Fibroblast of skin of left quadriceps (primary cell): ENCODE measurements at regions not wholly inside any gene's neighbourhood (a gene's known extent, or its start where the extent isn't known, plus 50 kb on each side); places are given as distances from the start of the nearest gene placed in this dataset.
"Not testable (repeated sequence)": the region's sequence is repeated elsewhere in the genome, so short reads cannot be mapped to it uniquely, and the experiment has no call there.

Experiments
- DNase-seq, 2 experiments: peaks; one replicate each; pipeline ENCODE4 v3.0.0-alpha.2; 2013; ENCODE audit warnings: low read depth in 2 of 2

GRCh38 chr5:57955511-57955910, 472.9 kb upstream of the ACTBL2 start:
- no peak for DNase-seq

DNA sequence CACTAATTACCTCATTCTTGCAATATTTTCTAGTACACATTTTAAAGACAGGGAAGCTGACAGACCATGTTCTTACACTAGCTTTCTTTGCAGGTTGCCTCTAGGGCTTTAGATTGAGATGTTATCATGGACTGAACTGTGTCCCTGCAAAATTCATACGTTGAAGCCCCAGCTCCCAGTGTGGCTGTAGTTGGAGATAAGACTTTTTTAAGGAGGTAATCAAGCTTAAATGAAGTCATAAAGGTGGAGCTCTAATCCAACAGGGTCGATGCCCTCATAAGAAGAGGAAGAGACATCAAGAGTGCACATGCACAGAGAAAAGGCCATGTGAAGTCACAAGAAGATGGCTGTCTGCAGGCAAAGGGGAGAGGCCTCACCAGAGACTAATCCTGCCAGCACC, 471.2 kb upstream of the ACTBL2 start:
- no peak for DNase-seq

DNA sequence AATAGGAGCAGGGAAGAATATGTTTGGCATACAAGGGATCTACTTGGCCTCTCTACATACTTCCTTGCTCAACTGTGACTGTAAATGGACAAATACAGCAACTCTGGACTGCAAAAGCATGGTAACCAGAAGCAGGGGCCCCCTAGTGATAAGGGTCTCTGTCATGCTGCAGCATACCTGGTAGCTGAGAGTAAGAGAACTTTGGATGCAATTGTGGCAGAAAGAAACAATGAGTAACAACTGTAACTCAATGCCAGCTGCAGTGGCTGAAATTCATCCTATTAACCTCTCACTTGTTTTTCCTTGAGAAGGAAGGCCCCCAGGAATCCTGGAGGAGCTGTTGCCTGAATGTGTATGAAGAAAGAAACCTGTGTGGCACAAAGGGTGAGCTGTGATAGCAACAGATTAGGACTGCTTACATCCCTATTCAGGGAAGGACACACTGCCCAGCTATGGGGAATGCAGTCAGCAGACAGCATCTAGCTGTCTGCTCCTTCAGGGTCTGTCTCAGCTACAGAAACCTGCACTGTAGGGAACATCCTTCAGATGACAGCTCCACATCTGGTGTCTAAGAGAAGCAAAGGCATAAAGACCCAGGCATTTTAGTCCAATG, 468.1 kb upstream of the ACTBL2 start:
- DNase-seq, result no peak

GRCh38 chr5:57948091-57948490, 465.5 kb upstream of the ACTBL2 start:
- no peak for DNase-seq

DNA sequence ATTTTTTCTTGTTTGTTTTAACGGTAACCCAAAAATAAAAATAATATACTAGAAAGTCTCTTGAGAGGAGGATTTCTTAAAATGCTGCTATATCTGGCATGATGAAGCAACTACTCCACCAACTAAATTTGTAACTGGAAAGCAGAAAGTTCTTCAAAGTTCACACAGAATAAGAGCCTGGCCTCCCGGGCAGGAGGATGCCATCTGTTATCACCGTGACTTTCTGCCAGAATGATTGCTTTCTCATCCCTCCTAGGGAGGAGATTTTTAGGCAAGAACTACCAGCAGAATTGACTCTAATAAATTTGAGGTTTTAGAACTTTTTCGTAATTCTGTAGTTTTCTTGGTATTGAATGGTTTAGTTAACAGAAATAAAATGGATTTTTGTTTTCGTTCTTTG, 464.6 kb upstream of the ACTBL2 start:
- no peak for DNase-seq

GRCh38 chr5:57940879-57941278, 458.3 kb upstream of the ACTBL2 start:
- no peak for DNase-seq

GRCh38 chr5:57940236-57940635, 457.6 kb upstream of the ACTBL2 start:
- no peak for DNase-seq

DNA sequence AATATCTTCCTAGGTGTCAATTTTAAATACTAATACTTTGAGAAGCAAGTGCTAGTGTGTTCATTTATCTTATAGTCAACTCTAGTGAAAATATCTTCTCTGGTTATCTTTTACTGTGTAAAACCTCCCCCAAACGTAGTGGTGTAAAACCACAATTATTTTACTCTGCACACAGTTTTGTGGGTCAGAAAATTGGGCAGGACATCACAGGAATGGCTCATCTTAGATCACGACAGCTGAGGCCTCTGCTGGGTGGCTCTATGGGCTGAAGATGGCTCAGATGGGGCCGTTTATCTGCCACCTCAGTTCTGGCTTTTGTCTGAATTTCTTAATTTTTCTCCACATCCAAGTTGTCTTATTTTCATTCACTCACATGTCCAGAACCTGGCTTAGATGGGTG, 457.2 kb upstream of the ACTBL2 start:
- no peak for DNase-seq

- no peak for DNase-seq
Observed at GRCh38 chr5:57939335-57939734, 456.7 kb upstream of the ACTBL2 start.

GRCh38 chr5:57938174-57938557, 455.6 kb upstream of the ACTBL2 start:
- no peak for DNase-seq

- peak; percentile 20 to 22 for DNase-seq
Observed at GRCh38 chr5:57937501-57938173, 455.0 kb upstream of the ACTBL2 start.

DNA sequence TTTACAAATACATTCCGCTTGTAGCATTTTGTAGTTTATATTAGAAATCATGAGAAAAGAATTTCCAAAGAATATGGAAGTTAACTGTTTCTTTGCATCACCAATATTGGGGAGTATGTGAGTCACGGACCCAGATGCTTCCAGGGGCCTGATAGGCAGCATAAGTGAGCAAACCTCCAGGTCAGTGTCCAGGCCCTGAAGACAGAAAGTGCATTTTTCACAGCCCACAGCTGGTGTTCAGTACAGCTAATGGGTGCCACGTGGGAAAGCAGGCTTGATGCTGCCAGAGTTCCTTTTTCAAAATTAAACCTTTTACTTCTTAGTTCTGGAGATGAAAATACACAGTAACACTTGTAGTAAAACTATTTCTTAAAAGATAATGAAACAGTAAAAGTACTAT, 454.4 kb upstream of the ACTBL2 start:
- DNase-seq, result peak; percentile 5 to 11

DNA sequence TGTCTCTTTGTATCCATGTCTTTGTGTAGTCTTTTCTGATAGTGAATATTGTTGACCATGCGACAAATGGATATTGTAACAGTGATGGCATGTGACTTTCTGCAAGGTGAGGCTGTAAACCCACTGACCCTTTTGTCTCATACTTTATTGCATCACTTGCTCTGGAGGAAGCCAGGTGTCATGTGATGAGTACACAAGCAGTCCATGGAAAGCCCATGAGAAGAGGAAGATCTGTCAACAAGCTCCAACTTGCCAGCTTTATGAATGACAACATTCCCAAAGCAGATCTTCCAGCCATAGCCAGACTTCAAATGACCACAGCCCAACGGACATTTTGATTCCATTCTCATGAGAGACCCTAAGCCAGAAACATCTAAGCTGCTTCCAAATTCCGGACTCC, 450.1 kb upstream of the ACTBL2 start:
- no peak for DNase-seq

- DNase-seq, result no peak
Observed at GRCh38 chr5:57931807-57932206, 449.2 kb upstream of the ACTBL2 start.

GRCh38 chr5:57931352-57931751, 448.7 kb upstream of the ACTBL2 start:
- DNase-seq, result no peak

DNA sequence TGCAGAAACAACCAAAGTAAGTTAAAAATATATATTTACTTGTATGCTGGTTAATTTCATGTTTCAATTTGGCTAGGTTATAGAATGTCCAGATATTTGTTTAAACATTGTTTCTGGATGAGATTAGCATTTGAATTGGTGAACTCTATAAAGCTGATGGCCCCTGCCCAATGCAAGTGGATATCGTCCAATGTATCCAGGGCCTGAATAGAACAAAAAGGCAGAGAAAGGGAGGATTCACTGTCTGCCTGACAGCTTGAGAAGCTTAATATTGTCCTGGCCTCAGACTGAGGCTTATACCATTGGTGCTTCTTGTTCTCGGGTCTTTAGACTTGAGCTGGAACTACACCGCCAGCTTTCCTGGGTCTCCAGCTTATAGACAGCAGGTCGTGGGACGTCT, 446.7 kb upstream of the ACTBL2 start:
- DNase-seq, result no peak

DNA sequence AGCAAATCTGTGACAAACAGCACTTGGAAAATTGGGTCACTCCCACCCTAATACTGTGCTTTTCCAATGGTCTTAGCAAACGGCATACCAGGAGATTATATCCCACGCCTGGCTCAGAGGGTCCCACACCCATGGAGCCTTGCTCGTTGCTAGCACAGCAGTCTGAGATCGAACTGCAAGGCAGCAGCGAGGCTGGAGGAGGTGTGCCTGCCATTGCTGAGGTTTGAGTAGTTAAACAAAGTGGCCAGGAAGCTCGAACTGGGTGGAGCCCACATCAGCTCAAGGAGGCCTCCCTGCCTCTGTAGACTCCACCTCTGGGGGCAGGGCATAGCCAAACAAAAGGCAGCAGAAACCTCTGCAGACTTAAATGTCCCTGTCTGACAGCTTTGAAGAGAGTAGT, 440.5 kb upstream of the ACTBL2 start:
- not testable (repeated sequence) for DNase-seq

- no peak for DNase-seq
Observed at GRCh38 chr5:57917004-57917403, 434.4 kb upstream of the ACTBL2 start.

- DNase-seq, result no peak
Observed at GRCh38 chr5:57915536-57915935, 432.9 kb upstream of the ACTBL2 start.

GRCh38 chr5:57911438-57911837, 428.8 kb upstream of the ACTBL2 start:
- no peak for DNase-seq

DNA sequence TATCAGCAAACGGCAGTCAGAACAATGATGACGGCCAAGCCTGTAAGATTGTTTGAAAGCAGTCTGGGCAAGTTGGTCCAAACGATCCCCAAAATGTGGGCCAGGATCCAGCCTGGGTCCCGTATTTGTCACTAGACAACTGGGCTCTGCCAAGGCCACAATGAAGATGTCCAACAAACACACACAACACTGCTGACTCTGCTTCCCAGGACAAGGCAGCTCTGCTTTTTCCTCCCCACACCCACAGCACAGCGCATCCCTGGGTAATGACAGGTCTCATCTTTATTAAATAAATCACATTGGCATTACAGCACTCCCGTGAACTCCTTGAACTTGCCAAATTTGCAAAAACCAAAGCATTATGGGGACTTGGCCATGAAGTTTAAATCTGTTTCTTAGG, 424.1 kb upstream of the ACTBL2 start:
- no peak for DNase-seq

DNA sequence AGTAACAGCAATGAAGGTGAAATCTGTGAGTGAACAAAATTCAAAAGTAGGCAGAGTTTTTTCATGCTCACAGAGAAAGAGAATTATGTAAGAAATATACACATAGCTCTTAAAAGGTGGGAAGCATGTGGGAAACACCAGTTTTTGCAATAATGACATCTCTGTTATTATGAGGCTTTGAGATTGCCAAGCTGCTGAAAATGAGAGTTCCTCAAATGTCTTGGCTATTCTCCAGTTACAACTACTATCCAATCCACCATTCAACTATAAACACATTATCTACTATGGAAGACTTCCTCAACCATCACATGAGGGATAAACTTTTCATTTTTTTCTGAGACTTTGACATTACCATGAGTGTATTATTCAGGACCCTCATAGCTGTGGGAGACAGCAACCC, 420.8 kb upstream of the ACTBL2 start:
- DNase-seq, result no peak

DNA sequence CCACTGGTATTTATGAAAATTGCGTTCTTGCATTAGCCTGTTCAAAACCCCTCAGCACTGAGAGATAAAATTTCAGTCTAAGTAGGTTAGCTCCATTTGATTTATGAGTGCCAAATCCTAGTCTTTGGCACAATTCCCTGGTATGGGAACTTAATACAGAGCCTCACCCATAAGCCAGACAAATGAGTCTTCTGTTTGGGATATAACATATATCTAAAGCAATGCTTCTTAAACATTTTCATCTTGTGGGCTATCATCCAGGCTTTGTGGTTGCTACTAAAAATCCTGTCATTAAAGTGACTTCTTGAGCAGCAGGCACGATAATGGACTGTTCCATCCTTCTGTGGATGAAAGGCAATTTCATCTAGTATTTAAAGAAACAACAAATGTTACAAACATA, 419.5 kb upstream of the ACTBL2 start:
- peak; percentile 51 to 63 for DNase-seq

DNA sequence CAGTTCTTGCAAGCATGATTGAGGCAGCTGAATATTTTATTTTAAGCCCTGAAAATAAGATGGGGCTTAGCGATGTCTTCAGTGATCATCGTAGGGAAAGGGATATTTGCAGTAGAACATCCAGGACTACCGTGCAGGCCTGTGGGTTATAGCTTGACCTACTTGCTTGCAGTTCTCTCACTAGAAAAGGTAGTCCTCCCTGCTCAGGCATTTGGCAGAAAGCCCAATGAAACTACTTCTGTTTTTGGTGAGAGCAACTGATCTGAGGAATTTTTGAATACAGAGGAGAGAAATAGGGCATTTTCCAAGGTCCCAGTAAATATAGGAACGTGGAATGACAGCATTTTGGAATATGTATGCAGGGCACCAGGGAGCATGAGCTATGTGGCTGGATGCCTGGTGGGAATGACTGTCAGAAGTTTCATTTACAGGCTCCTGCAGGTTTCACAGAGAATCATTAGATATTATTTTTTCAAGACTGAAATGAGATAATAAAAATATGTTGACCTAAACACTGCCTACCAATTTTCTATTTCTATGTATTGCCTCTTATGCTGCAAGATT, 417.9 kb upstream of the ACTBL2 start:
- DNase-seq, result no peak
